Liver (tissue), 3 donors: ENCODE measurements at regions not wholly inside any gene's neighbourhood (a gene's known extent, or its start where the extent isn't known, plus 50 kb on each side); places are given as distances from the start of the nearest gene placed in this dataset.

Source experiments
- CTCF ChIP-seq: fragments of 150-350 bp; IDR thresholded peaks from 2 replicates; pipeline ENCODE4 v1.5.1; 2017; ENCODE audit warnings: improper control_type of control experiment, low read depth, low read length; ENCODE audit not compliant: missing input control
- FOXA2 ChIP-seq: IDR thresholded peaks from 2 replicates; pipeline ENCODE4 v1.6.1; 2016; ENCODE audit warnings: antibody characterized with exemption
- GABPA ChIP-seq, 2 donors: IDR thresholded peaks in 1 of 2; conservative IDR thresholded peaks in 1 of 2; 2 replicates each; pipeline ENCODE4 v1.6.1; 2016; ENCODE audit warnings: antibody characterized with exemption in 2 of 2, mild to moderate bottlenecking in 1 of 2, moderate library complexity in 1 of 2
- JUND ChIP-seq, 2 donors: IDR thresholded peaks; 2 replicates each; pipeline ENCODE4 v1.6.1; 2016; ENCODE audit warnings: antibody characterized with exemption in 2 of 2
- MAX ChIP-seq: IDR thresholded peaks from 2 replicates; pipeline ENCODE4 v1.6.1; 2016; ENCODE audit warnings: antibody characterized with exemption
- REST ChIP-seq: IDR thresholded peaks from 2 replicates; pipeline ENCODE4 v1.6.1; 2016; ENCODE audit warnings: antibody characterized with exemption, mild to moderate bottlenecking
- SP1 ChIP-seq: IDR thresholded peaks from 2 replicates; pipeline ENCODE4 v1.6.1; 2018; ENCODE audit warnings: antibody characterized with exemption, mild to moderate bottlenecking
- YY1 ChIP-seq: IDR thresholded peaks from 2 replicates; pipeline ENCODE4 v1.6.1; 2016; ENCODE audit warnings: antibody characterized with exemption, mild to moderate bottlenecking
- donor health status: healthy.
- donor health status: healthy.

DNA sequence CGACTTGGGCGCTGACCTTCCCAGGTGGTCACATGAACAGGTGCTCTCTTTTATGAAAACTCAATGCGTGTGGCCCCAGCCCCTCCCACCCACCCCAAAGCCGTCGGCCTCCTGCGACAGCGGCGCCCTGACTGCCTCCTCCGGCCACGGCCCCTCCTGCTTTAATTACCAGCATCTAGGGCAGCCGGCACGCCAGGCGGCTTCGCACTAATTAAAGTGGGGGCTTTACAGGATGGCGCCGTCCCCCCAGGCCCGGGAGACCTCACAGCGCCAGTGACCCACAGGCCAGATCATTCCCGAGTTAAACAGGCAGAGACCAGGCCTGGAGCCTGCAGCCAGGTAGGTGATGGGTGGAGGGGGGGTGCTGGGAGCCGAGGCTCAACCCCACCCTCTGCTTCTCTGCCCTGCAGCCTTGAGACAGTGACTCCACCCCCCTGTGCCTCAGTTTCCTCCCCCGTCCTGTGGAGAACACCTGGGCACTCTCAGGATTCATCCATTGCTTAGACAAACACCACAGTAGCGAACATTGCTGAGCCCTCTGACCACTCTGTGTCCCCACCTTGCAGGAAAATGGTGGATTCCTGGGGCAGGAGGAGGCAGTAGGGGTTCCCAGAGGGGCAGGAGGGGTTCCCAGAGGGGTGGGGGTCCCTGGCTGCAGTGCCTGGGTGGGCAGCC lies 100.8 kb downstream of the MICALL2 start:
- TF ChIP-seq FOXA2 (no peak), CTCF (no peak), JUND (IDR thresholded peaks at IDR 0.05) (no peak), REST (no peak), GABPA (IDR thresholded peaks at IDR 0.05 in 1 of 2, conservative IDR thresholded peaks at IDR 0.05 in 1 of 2) (no peak), MAX (no peak), SP1 (no peak), YY1 (no peak)
